Naive B cell (primary cell): ENCODE measurements at regions not wholly inside any gene's neighbourhood (a gene's known extent, or its start where the extent isn't known, plus 50 kb on each side); places are given as distances from the start of the nearest gene placed in this dataset.

Experiments
- ATAC-seq, 2 donors: fragments of 150-1000 bp; cut with Tn5 transposase; 2 replicates each; pipeline ENCODE4 v1.10.0; 2021; ENCODE audit warnings: low read depth in 2 of 2, mild to moderate bottlenecking in 2 of 2, moderate library complexity in 2 of 2
- DNase-seq: peaks from one replicate; pipeline ENCODE4 v3.0.0; 2022
- H3K27ac Mint-ChIP-seq, 6 donors: one replicate each; pipeline ENCODE4 v1.8.0; 2020 to 2022; ENCODE audit warnings: mild to moderate bottlenecking in 6 of 6, mixed read lengths in 6 of 6, moderate library complexity in 5 of 6, inconsistent platforms in 2 of 6
- H3K27me3 Mint-ChIP-seq, 3 donors: one replicate each; pipeline ENCODE4 v1.8.0; 2021 to 2022; ENCODE audit warnings: mixed read lengths in 3 of 3, mild to moderate bottlenecking in 1 of 3
- H3K36me3 Mint-ChIP-seq, 2 donors: one replicate each; pipeline ENCODE4 v1.8.0; 2020 to 2022; ENCODE audit warnings: mixed read lengths in 2 of 2, inconsistent platforms in 1 of 2, mild to moderate bottlenecking in 1 of 2
- H3K4me1 Mint-ChIP-seq, 3 donors: one replicate each; pipeline ENCODE4 v1.8.0; 2020 to 2022; ENCODE audit warnings: mixed read lengths in 3 of 3, inconsistent platforms in 1 of 3, mild to moderate bottlenecking in 1 of 3, moderate library complexity in 1 of 3
- H3K4me3 Mint-ChIP-seq, 8 donors: one replicate each; pipeline ENCODE4 v1.8.0; 2020 to 2022; ENCODE audit warnings: mild to moderate bottlenecking in 8 of 8, mixed read lengths in 8 of 8, moderate library complexity in 8 of 8, inconsistent platforms in 2 of 8
- H3K9me3 Mint-ChIP-seq, 7 donors: one replicate each; pipeline ENCODE4 v1.8.0; 2020 to 2022; ENCODE audit warnings: mixed read lengths in 7 of 7, mild to moderate bottlenecking in 5 of 7, inconsistent platforms in 2 of 7, moderate library complexity in 1 of 7

GRCh38 chr1:59180735-59181134, 116.2 kb upstream of the FGGY start:
- Mint-ChIP-seq H3K27ac (no peak overlapping the region), H3K36me3 (no peaks in the 10 kb centered on the region), H3K9me3 (peaks cover 0 to 3% (median 0%) of the 10 kb centered on the region in 7 donors), H3K4me1 (peaks cover 0 to 15% (median 12%) of the 10 kb centered on the region in 3 donors), H3K27me3 (no peaks in the 10 kb centered on the region), H3K4me3 (no peak overlapping the region)
- DNase-seq (no peak), ATAC-seq (no peak)

GRCh38 chr1:59183749-59184317, 113.1 kb upstream of the FGGY start:
- H3K27me3 Mint-ChIP-seq, result no peaks in the 10 kb centered on the region
- H3K9me3 Mint-ChIP-seq, result no peaks in the 10 kb centered on the region
- no peak overlapping the region for H3K4me3 Mint-ChIP-seq

GRCh38 chr1:59184365-59184905, 112.5 kb upstream of the FGGY start:
- DNase-seq, result no peak
- Mint-ChIP-seq H3K27me3 (peaks cover 0 to 2% (median 1%) of the 10 kb centered on the region in 3 donors), H3K36me3 (peaks cover 0 to under 1% of the 10 kb centered on the region in 2 donors), H3K9me3 (no peaks in the 10 kb centered on the region), H3K4me3 (no peak overlapping the region), H3K27ac (no peak overlapping the region), H3K4me1 (peaks cover 0 to 12% (median 7%) of the 10 kb centered on the region in 3 donors)
- ATAC-seq, result no peak

More at GRCh38 chr1:59183749-59184317, 113.1 kb upstream of the FGGY start:
- no peaks in the 10 kb centered on the region for H3K36me3 Mint-ChIP-seq
- H3K4me1 Mint-ChIP-seq, result peaks cover 0 to 12% (median 7%) of the 10 kb centered on the region in 3 donors
- H3K27ac Mint-ChIP-seq, result no peak overlapping the region
- DNase-seq, result no peak
- ATAC-seq, result peak in 1 of 2 donors; percentile 39

- peak overlapping the region in 2 of 6 donors; percentile 17 to 66 for H3K27ac Mint-ChIP-seq
- H3K4me1 Mint-ChIP-seq, result peaks cover 0 to 12% (median 7%) of the 10 kb centered on the region in 3 donors
Observed at GRCh38 chr1:59185163-59185860, 111.6 kb upstream of the FGGY start.

GRCh38 chr1:59186656-59187055, 110.2 kb upstream of the FGGY start:
- no peak for ATAC-seq
- H3K4me1 Mint-ChIP-seq, result peaks cover 0 to 12% (median 7%) of the 10 kb centered on the region in 3 donors
- peaks cover 6 to 13% (median 6%) of the 10 kb centered on the region in 3 donors for H3K27me3 Mint-ChIP-seq
- DNase-seq, result no peak
- H3K36me3 Mint-ChIP-seq, result peaks cover 0 to 7% of the 10 kb centered on the region in 2 donors
- H3K9me3 Mint-ChIP-seq, result peaks cover 0 to 2% (median 0%) of the 10 kb centered on the region in 7 donors
- no peak overlapping the region for H3K4me3 Mint-ChIP-seq
- no peak overlapping the region for H3K27ac Mint-ChIP-seq

More at GRCh38 chr1:59185163-59185860, 111.6 kb upstream of the FGGY start:
- Mint-ChIP-seq H3K36me3 (peaks cover 0 to 7% of the 10 kb centered on the region in 2 donors), H3K27me3 (peaks cover 6 to 8% (median 6%) of the 10 kb centered on the region in 3 donors), H3K4me3 (no peak overlapping the region), H3K9me3 (peaks cover 0 to 2% (median 0%) of the 10 kb centered on the region in 7 donors)
- no peak for ATAC-seq
- no peak for DNase-seq

GRCh38 chr1:59188413-59189213, 108.3 kb upstream of the FGGY start:
- ATAC-seq (no peak), DNase-seq (no peak)
- Mint-ChIP-seq H3K4me1 (peaks cover 0 to 12% (median 7%) of the 10 kb centered on the region in 3 donors), H3K9me3 (peaks cover 0 to 11% (median 2%) of the 10 kb centered on the region in 7 donors), H3K36me3 (peaks cover 0 to 7% of the 10 kb centered on the region in 2 donors), H3K27ac (peak overlapping the region in 1 of 6 donors; percentile 4), H3K4me3 (no peak overlapping the region), H3K27me3 (peaks cover 6 to 13% (median 6%) of the 10 kb centered on the region in 3 donors)

- peaks cover 0 to 2% (median 0%) of the 10 kb centered on the region in 3 donors for H3K4me1 Mint-ChIP-seq
- peaks cover 0 to 7% of the 10 kb centered on the region in 2 donors for H3K36me3 Mint-ChIP-seq
- ATAC-seq, result no peak
- peaks cover 0 to 18% (median 8%) of the 10 kb centered on the region in 7 donors for H3K9me3 Mint-ChIP-seq
- no peak overlapping the region for H3K27ac Mint-ChIP-seq
- no peak overlapping the region for H3K4me3 Mint-ChIP-seq
- peaks cover 11 to 14% (median 13%) of the 10 kb centered on the region in 3 donors for H3K27me3 Mint-ChIP-seq
- no peak for DNase-seq
Observed at GRCh38 chr1:59193443-59194093, 103.3 kb upstream of the FGGY start.

GRCh38 chr1:59194621-59195020, 102.3 kb upstream of the FGGY start:
- Mint-ChIP-seq H3K4me1 (peaks cover 0 to 2% (median 0%) of the 10 kb centered on the region in 3 donors), H3K27ac (no peak overlapping the region), H3K4me3 (no peak overlapping the region), H3K36me3 (peaks cover 0 to 5% of the 10 kb centered on the region in 2 donors), H3K9me3 (peaks cover 0 to 18% (median 8%) of the 10 kb centered on the region in 7 donors), H3K27me3 (peaks cover 10 to 19% (median 10%) of the 10 kb centered on the region in 3 donors)
- DNase-seq (no peak), ATAC-seq (no peak)

- Mint-ChIP-seq H3K27ac (no peak overlapping the region), H3K36me3 (no peaks in the 10 kb centered on the region), H3K4me1 (peaks cover 0 to 2% (median 0%) of the 10 kb centered on the region in 3 donors), H3K4me3 (no peak overlapping the region), H3K9me3 (peaks cover 0 to 18% (median 8%) of the 10 kb centered on the region in 7 donors), H3K27me3 (peaks cover 5 to 16% (median 7%) of the 10 kb centered on the region in 3 donors)
- ATAC-seq (no peak), DNase-seq (no peak)
Observed at GRCh38 chr1:59195151-59195550, 101.7 kb upstream of the FGGY start.

GRCh38 chr1:59198564-59198963, 98.3 kb upstream of the FGGY start:
- Mint-ChIP-seq H3K27ac (peak overlapping the region in 1 of 6 donors; percentile 62), H3K27me3 (peaks cover 0 to 16% (median 5%) of the 10 kb centered on the region in 3 donors)
- ATAC-seq, result no peak

GRCh38 chr1:59199147-59199546, 97.7 kb upstream of the FGGY start:
- Mint-ChIP-seq H3K9me3 (peaks cover 0 to 3% (median under 1%) of the 10 kb centered on the region in 7 donors), H3K4me1 (peaks cover 0 to 8% (median 0%) of the 10 kb centered on the region in 3 donors), H3K36me3 (no peaks in the 10 kb centered on the region)

More at GRCh38 chr1:59198564-59198963, 98.3 kb upstream of the FGGY start:
- DNase-seq, result no peak
- Mint-ChIP-seq H3K4me1 (peaks cover 0 to 8% (median 0%) of the 10 kb centered on the region in 3 donors), H3K4me3 (no peak overlapping the region), H3K9me3 (peaks cover 0 to 8% (median 2%) of the 10 kb centered on the region in 7 donors), H3K36me3 (no peaks in the 10 kb centered on the region)

GRCh38 chr1:59199719-59200376, 97.0 kb upstream of the FGGY start:
- Mint-ChIP-seq H3K4me1 (peaks cover 0 to 8% (median 0%) of the 10 kb centered on the region in 3 donors), H3K9me3 (peaks cover 0 to 7% (median 2%) of the 10 kb centered on the region in 7 donors), H3K27ac (peak overlapping the region in 1 of 6 donors; percentile 25), H3K36me3 (peaks cover 0 to 4% of the 10 kb centered on the region in 2 donors), H3K4me3 (no peak overlapping the region), H3K27me3 (peaks cover 0 to 16% (median 8%) of the 10 kb centered on the region in 3 donors)
- no peak for DNase-seq
- no peak for ATAC-seq

More at GRCh38 chr1:59199147-59199546, 97.7 kb upstream of the FGGY start:
- peaks cover 0 to 16% (median 5%) of the 10 kb centered on the region in 3 donors for H3K27me3 Mint-ChIP-seq
- DNase-seq (no peak), ATAC-seq (no peak)
- no peak overlapping the region for H3K27ac Mint-ChIP-seq
- H3K4me3 Mint-ChIP-seq, result no peak overlapping the region
